ENCODE measurements at regions not wholly inside any gene's neighbourhood (a gene's known extent, or its start where the extent isn't known, plus 50 kb on each side); places are given as distances from the start of the nearest gene placed in this dataset.
A peak's percentile ranks its signal among the peaks of the same experiment; 100 is the strongest.

DNA sequence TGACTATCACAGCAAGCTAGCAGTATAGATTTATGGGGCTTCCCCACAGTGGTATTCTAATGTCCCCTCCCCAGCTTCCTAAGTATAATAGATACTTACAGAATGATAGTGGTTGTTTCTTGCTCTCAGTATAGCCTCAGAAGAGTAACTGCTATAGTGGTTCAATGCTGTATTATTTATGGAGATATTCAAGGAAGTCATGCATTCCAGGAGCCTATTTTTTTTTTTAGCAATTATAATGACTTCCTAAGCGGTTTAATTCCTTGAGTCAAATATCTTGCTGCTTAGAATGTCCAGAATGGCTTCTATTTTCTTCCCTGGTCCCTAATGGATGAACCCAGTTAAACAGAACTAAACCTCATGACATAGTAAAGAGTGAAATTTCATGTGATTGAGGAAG, 451.5 kb upstream of the SEMA3D start:
- WGBS, 5 donors = 50 to 79% (median 65%) methylated on average over 1 of the region's 1 CpG
- H3K27ac ChIP-seq = no peak overlapping the region
- TF ChIP-seq POLR2A (IDR thresholded peaks at IDR 0.05) = no peak
- TF ChIP-seq POLR2AphosphoS5 (IDR thresholded peaks at IDR 0.05) = no peak
- TF ChIP-seq, protein P1, sequence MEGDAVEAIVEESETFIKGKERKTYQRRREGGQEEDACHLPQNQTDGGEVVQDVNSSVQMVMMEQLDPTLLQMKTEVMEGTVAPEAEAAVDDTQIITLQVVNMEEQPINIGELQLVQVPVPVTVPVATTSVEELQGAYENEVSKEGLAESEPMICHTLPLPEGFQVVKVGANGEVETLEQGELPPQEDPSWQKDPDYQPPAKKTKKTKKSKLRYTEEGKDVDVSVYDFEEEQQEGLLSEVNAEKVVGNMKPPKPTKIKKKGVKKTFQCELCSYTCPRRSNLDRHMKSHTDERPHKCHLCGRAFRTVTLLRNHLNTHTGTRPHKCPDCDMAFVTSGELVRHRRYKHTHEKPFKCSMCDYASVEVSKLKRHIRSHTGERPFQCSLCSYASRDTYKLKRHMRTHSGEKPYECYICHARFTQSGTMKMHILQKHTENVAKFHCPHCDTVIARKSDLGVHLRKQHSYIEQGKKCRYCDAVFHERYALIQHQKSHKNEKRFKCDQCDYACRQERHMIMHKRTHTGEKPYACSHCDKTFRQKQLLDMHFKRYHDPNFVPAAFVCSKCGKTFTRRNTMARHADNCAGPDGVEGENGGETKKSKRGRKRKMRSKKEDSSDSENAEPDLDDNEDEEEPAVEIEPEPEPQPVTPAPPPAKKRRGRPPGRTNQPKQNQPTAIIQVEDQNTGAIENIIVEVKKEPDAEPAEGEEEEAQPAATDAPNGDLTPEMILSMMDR (IDR thresholded peaks at IDR 0.05 in 8 of 11, conservative IDR thresholded peaks at IDR 0.05 in 3 of 11) = no peak

DNA sequence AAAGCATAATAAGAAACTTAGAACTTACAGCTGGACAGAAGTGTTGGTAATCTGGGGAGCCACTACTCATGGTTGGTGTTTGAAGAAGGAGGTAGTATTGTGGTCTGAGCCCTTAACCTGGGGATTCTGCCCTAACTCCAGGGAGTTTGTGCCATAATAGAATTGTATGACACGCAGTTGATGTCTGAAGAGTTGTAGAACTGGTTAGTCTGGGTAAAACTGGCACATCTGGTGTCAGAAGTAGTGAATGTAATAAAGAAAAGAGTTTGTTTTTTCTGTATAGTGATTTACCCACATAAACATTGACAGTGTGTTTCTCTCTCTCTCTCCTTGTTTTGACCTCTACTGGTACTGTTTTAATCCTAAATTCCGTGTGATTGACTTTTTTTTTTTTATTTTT, 448.1 kb upstream of the SEMA3D start:
- H3K27ac ChIP-seq = no peak overlapping the region
- TF ChIP-seq POLR2AphosphoS5 (IDR thresholded peaks at IDR 0.05) (no peak), POLR2A (IDR thresholded peaks at IDR 0.05) (no peak)
- TF ChIP-seq, protein P1 (IDR thresholded peaks at IDR 0.05 in 8 of 11, conservative IDR thresholded peaks at IDR 0.05 in 3 of 11) = no peak
- peaks cover 0 to 5% (median 0%) of the 10 kb centered on the region in 6 donors for H3K4me1 ChIP-seq
- 57 to 70% (median 65%) methylated on average over 2 of the region's 2 CpGs for WGBS, 5 donors
- DNase-seq = no peak
- H3K36me3 ChIP-seq = no peaks in the 10 kb centered on the region
- intact Hi-C loops (cut with DNase I; ENCODE audit: low total_unique reads) = no loop called here
- H3K27me3 ChIP-seq (replicated peaks in 1 of 7) = no peaks in the 10 kb centered on the region
- H3K4me3 ChIP-seq = no peak overlapping the region
- no peaks in the 10 kb centered on the region for H3K9me3 ChIP-seq

More for the DNA sequence above, 451.5 kb upstream of the SEMA3D start:
- H3K27me3 ChIP-seq (replicated peaks in 1 of 7) = no peaks in the 10 kb centered on the region
- no peaks in the 10 kb centered on the region for H3K36me3 ChIP-seq
- H3K4me1 ChIP-seq = no peaks in the 10 kb centered on the region
- intact Hi-C loops (cut with DNase I; ENCODE audit: low total_unique reads) = no loop called here
- no peaks in the 10 kb centered on the region for H3K9me3 ChIP-seq
- H3K4me3 ChIP-seq = no peak overlapping the region
- DNase-seq = no peak

DNA sequence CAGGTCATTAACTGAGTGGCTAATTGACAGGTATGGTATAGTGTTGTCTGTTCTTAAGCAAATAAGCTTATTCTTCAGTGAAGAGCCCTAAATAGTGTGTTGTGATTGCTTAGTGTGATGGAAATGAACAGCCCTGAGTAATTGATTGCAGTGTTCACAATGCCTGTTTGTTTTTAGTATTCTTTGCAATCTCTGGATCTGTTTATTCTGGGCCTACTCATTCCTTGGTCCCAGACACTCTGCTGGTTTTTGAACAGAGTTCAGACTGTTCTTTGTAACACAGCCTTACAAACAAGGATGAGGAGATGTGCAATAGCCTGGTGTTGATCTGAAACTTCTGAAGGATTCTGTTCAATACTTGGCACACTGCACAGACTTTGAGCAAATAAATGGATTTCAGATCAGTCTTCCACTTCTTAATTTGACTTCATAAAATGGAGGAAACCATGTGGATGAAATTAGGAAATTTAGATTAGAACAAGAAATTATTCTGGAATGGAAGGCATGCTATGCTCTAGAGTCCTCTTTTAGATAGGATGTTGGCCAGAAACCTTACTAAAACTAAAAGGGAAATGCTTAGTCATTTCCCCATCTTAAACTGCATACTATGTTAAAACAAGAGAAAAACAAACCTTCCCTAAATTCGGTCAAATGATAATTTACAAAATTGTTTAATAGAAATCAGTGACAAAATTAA, 444.2 kb upstream of the SEMA3D start:
- Histone ChIP-seq H3K4me3 (no peak overlapping the region), H3K36me3 (no peaks in the 10 kb centered on the region), H3K4me1 (peaks cover 0 to 5% (median 0%) of the 10 kb centered on the region in 6 donors), H3K27me3 (replicated peaks in 1 of 7) (no peaks in the 10 kb centered on the region), H3K27ac (peak overlapping the region in 4 of 8 donors; percentile 48 to 83 (median 75)), H3K9me3 (no peaks in the 10 kb centered on the region)
- intact Hi-C loops (cut with DNase I; ENCODE audit: low total_unique reads) = no loop called here
- TF ChIP-seq POLR2A (IDR thresholded peaks at IDR 0.05) = no peak
- TF ChIP-seq, protein P1 (IDR thresholded peaks at IDR 0.05 in 8 of 11, conservative IDR thresholded peaks at IDR 0.05 in 3 of 11) = no peak
- no peak for TF ChIP-seq POLR2AphosphoS5 (IDR thresholded peaks at IDR 0.05)
- 3 to 27% (median 16%) methylated on average over 1 of the region's 1 CpG for WGBS, 5 donors
- DNase-seq = no peak

DNA sequence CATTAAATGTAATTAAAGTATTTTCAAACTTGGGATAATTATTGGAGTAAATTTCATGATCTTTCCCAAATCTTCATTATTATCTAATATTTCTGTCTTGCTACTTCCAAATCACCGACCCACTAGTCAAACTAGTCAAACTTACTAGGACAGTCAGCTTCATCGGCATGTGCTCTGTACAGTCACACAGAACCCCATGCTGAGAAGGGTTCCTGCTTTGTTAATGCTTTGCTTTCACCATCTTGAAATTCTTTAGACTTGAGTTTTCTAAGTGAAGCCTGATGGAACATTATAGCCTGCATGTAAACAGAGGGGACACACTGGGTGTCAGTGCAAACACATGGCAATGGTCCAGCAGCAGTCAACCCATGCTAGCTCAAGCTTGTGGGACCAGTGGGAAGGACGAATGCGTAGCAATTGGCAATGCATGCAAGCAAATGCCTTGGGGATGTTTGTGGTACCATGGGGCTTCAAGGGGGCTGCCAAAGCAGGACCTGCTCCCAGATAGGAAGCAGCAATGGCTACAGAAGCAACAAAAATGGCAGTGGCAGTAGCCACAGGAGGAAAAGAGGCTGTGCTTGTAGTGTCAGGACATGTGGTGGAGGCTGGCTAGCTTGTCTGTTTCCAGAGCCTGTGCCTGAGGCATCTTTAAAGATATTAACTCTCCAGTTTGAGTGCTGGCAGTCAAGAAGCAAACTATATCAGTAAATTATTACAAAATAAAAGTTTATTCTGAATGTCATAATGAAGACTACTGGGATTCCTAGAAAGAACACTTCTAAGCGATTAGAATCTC, 441.1 kb upstream of the SEMA3D start:
- intact Hi-C loops (cut with DNase I; ENCODE audit: low total_unique reads) = no loop called here
- WGBS, 5 donors = 87 to 96% (median 89%) methylated on average over 5 of the region's 5 CpGs

More for the DNA sequence above, 441.1 kb upstream of the SEMA3D start:
- Histone ChIP-seq H3K27me3 (replicated peaks in 1 of 7) (no peaks in the 10 kb centered on the region), H3K4me1 (peaks cover 0 to 5% (median 0%) of the 10 kb centered on the region in 6 donors), H3K27ac (no peak overlapping the region), H3K36me3 (no peaks in the 10 kb centered on the region), H3K9me3 (no peaks in the 10 kb centered on the region), H3K4me3 (no peak overlapping the region)
- TF ChIP-seq POLR2A (IDR thresholded peaks at IDR 0.05) (no peak), POLR2AphosphoS5 (IDR thresholded peaks at IDR 0.05) (no peak)
- TF ChIP-seq, protein P1 (IDR thresholded peaks at IDR 0.05 in 8 of 11, conservative IDR thresholded peaks at IDR 0.05 in 3 of 11) = no peak
- no peak for DNase-seq

All from spleen (tissue), 11 donors.